Stomach smooth muscle (tissue), 2 donors: ENCODE measurements at regions not wholly inside any gene's neighbourhood (a gene's known extent, or its start where the extent isn't known, plus 50 kb on each side); places are given as distances from the start of the nearest gene placed in this dataset.

Experiments used
- H3K27ac ChIP-seq: one replicate; pipeline ENCODE4 v1.7.0; 2013; ENCODE audit warnings: mild to moderate bottlenecking, low read length, inconsistent platforms
- H3K27me3 ChIP-seq, 2 donors: one replicate each; pipeline ENCODE4 v1.7.0; 2013; ENCODE audit warnings: low read length in 2 of 2; ENCODE audit not compliant: insufficient read depth in 2 of 2, control insufficient read depth in 1 of 2
- H3K36me3 ChIP-seq, 2 donors: one replicate each; pipeline ENCODE4 v1.7.0; 2013; ENCODE audit warnings: low read length in 2 of 2; ENCODE audit not compliant: control insufficient read depth in 2 of 2, insufficient read depth in 2 of 2
- H3K4me1 ChIP-seq: one replicate; pipeline ENCODE4 v1.7.0; 2013; ENCODE audit warnings: low read length; ENCODE audit not compliant: control insufficient read depth, insufficient read depth
- H3K4me3 ChIP-seq, 2 donors: one replicate each; pipeline ENCODE4 v1.7.0; 2013; ENCODE audit warnings: low read length in 2 of 2
- H3K9ac ChIP-seq, 2 donors: one replicate each; pipeline ENCODE4 v1.7.0; 2013; ENCODE audit warnings: low read length in 2 of 2, mild to moderate bottlenecking in 1 of 2
- H3K9me3 ChIP-seq, 2 donors: one replicate each; pipeline ENCODE4 v1.7.0; 2013; ENCODE audit warnings: low read length in 2 of 2; ENCODE audit not compliant: control insufficient read depth in 2 of 2
- donor health status: healthy.
- donor health status: Pancreatic carcinoma.

- H3K9ac ChIP-seq = no peak overlapping the region
- H3K27me3 ChIP-seq = no peaks in the 10 kb centered on the region
- no peaks in the 10 kb centered on the region for H3K36me3 ChIP-seq
- H3K27ac ChIP-seq = no peak overlapping the region
- H3K4me1 ChIP-seq = no peaks in the 10 kb centered on the region
- no peaks in the 10 kb centered on the region for H3K9me3 ChIP-seq
- H3K4me3 ChIP-seq = no peak overlapping the region
Measured at GRCh38 chr4:11312389-11312788, 116.3 kb downstream of the HS3ST1 start.

DNA sequence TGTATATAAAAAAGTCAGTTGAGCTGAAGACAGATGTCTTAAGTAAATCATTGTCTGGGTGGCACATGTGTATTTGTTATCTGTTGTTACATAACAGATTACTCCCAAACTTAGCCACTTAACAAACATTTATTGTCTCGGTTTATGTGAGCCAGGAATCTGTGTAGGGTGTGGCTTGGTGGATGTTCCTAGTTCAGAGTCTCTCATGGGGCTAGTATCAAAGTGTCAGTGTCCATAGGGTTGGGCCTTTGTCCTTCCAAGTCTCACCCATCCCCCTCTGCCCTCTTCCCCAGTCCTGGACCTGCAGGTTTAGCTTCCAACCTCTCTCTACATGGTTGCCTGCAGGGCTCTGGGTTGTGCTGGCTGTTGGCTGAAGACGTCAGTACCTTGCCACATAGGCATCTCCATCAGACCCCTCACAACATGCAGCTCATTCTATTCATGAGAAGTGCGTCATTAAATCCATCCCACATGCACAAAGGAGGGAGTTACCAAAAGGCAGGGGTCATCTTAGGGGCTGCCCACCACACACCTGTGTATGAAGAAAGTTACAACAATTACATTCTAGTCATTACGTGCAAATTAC, 127.5 kb downstream of the HS3ST1 start:
- Histone ChIP-seq H3K36me3 (no peaks in the 10 kb centered on the region), H3K27me3 (no peaks in the 10 kb centered on the region), H3K9me3 (no peaks in the 10 kb centered on the region), H3K27ac (no peak overlapping the region), H3K4me3 (no peak overlapping the region), H3K4me1 (no peaks in the 10 kb centered on the region), H3K9ac (no peak overlapping the region)

DNA sequence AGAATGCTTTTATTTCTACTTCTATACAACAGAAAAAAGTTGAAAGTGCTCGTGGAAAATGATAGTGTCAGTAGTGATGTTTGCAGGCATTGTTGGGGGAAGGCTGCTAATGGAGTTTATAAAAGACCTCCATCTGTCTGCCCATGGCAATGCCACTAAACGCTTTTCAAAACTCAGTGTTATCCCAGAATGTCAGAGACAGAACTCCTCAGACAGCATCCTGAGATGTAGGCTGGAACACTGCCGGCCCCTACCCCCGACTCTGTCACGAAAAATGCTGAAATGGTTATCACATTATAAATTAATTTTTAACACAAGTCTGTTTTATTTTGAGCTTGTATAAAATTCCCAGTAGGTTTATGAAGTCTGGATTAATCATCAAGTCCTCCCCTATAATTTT, 128.9 kb downstream of the HS3ST1 start:
- no peaks in the 10 kb centered on the region for H3K9me3 ChIP-seq
- H3K9ac ChIP-seq = no peak overlapping the region
- H3K4me1 ChIP-seq = no peaks in the 10 kb centered on the region
- H3K27ac ChIP-seq = no peak overlapping the region
- H3K36me3 ChIP-seq = no peaks in the 10 kb centered on the region
- H3K4me3 ChIP-seq = no peak overlapping the region
- H3K27me3 ChIP-seq = no peaks in the 10 kb centered on the region

DNA sequence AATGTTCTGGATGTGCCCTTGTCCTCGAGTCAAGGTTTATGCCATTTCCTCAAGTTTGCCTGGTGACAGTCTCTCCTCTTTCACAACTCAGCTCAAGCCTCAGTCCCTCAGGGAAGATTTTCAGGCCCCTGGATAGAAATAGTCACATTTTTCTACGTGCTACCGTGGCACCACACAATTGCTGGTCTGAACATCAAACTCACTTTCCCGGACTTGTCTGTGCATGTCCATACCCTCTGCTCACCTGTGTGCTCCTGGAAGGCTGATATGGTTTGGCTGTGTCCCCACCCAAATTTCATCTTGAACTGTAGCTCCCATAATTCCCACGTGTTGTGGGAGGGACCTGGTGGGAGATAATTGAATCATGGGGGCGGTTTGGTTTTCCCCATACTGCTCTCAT, 129.7 kb downstream of the HS3ST1 start:
- Histone ChIP-seq H3K4me1 (no peaks in the 10 kb centered on the region), H3K9ac (no peak overlapping the region), H3K4me3 (no peak overlapping the region), H3K9me3 (no peaks in the 10 kb centered on the region), H3K27me3 (no peaks in the 10 kb centered on the region), H3K36me3 (no peaks in the 10 kb centered on the region), H3K27ac (no peak overlapping the region)

DNA sequence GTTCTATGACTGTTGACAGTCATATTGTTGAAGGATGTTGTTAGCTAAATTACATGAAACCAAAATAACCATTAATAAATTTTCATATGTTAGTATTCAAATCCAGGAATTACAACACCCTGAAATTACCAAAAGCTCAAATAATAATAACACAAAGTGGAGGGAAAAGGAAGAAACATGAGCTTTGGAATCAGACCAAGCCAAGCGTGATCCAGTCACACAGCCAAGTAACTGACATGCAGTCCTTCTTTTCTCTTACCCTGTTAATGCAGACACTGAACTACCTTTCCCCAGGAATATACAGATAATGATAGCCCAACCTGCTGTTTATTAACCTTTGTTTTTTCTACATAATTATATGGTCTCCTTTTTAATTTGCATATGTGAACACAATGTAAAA, 130.2 kb downstream of the HS3ST1 start:
- no peak overlapping the region for H3K4me3 ChIP-seq
- H3K36me3 ChIP-seq = no peaks in the 10 kb centered on the region
- H3K9ac ChIP-seq = no peak overlapping the region
- no peaks in the 10 kb centered on the region for H3K4me1 ChIP-seq
- no peak overlapping the region for H3K27ac ChIP-seq
- no peaks in the 10 kb centered on the region for H3K27me3 ChIP-seq
- no peaks in the 10 kb centered on the region for H3K9me3 ChIP-seq

DNA sequence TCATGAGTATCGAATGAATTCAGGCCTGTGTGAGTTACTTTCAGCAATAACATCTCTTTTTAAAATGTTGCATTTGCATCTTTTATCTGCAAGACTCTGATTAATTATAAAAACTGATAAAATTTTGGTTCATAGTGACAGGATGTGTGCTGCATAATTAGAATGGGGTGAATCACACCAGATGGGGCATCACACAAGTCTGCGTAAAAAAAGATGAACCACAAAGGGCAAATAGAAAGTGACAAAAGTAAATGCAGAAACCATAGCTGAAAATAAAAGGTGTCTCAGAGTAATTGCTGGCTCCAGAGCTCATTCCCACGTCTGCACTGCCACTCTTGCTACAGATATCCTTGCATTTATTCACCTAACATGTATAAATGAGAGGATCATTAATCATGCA, 131.1 kb downstream of the HS3ST1 start:
- no peaks in the 10 kb centered on the region for H3K27me3 ChIP-seq
- no peaks in the 10 kb centered on the region for H3K9me3 ChIP-seq
- no peak overlapping the region for H3K27ac ChIP-seq
- H3K36me3 ChIP-seq = no peaks in the 10 kb centered on the region
- no peak overlapping the region for H3K9ac ChIP-seq
- no peaks in the 10 kb centered on the region for H3K4me1 ChIP-seq
- H3K4me3 ChIP-seq = no peak overlapping the region

- no peak overlapping the region for H3K4me3 ChIP-seq
Measured at GRCh38 chr4:11297201-11297600, 131.5 kb downstream of the HS3ST1 start.

GRCh38 chr4:11293866-11294265, 134.8 kb downstream of the HS3ST1 start:
- Histone ChIP-seq H3K4me3 (no peak overlapping the region), H3K36me3 (no peaks in the 10 kb centered on the region), H3K9ac (no peak overlapping the region), H3K9me3 (no peaks in the 10 kb centered on the region), H3K4me1 (no peaks in the 10 kb centered on the region), H3K27ac (no peak overlapping the region), H3K27me3 (no peaks in the 10 kb centered on the region)

More at GRCh38 chr4:11297201-11297600, 131.5 kb downstream of the HS3ST1 start:
- no peak overlapping the region for H3K9ac ChIP-seq
- no peaks in the 10 kb centered on the region for H3K4me1 ChIP-seq
- H3K27me3 ChIP-seq = no peaks in the 10 kb centered on the region
- no peak overlapping the region for H3K27ac ChIP-seq
- no peaks in the 10 kb centered on the region for H3K9me3 ChIP-seq
- no peaks in the 10 kb centered on the region for H3K36me3 ChIP-seq

GRCh38 chr4:11287055-11287454, 141.6 kb downstream of the HS3ST1 start:
- no peaks in the 10 kb centered on the region for H3K27me3 ChIP-seq
- peaks cover 0 to 3% of the 10 kb centered on the region in 2 donors for H3K9me3 ChIP-seq
- no peaks in the 10 kb centered on the region for H3K36me3 ChIP-seq
- H3K9ac ChIP-seq = no peak overlapping the region
- no peaks in the 10 kb centered on the region for H3K4me1 ChIP-seq
- H3K27ac ChIP-seq = no peak overlapping the region
- H3K4me3 ChIP-seq = no peak overlapping the region

DNA sequence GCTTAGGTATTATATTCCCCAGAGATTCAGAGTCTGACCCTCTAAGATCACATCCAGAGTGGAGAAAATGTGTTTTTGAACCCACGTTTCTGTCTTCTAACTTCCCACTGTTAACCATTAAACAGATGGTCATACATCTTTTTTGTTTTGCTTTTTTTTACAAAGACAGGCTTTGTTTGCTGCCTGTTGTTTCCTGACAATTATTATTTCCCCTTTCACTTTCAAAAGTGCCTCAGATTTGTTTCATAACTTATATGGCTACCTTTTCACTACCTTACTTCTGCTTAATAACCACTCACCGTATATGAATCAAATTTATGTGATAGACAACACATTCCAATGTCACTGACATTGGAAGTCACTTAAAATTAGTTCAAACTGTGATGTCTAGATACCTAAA, 142.2 kb downstream of the HS3ST1 start:
- Histone ChIP-seq H3K9me3 (peaks cover 0 to 3% of the 10 kb centered on the region in 2 donors), H3K36me3 (no peaks in the 10 kb centered on the region), H3K9ac (no peak overlapping the region), H3K4me3 (no peak overlapping the region), H3K27me3 (no peaks in the 10 kb centered on the region), H3K4me1 (no peaks in the 10 kb centered on the region), H3K27ac (no peak overlapping the region)

GRCh38 chr4:11281720-11282119, 147.0 kb downstream of the HS3ST1 start:
- Histone ChIP-seq H3K9ac (no peak overlapping the region), H3K4me3 (no peak overlapping the region), H3K4me1 (no peaks in the 10 kb centered on the region), H3K36me3 (no peaks in the 10 kb centered on the region), H3K27me3 (no peaks in the 10 kb centered on the region), H3K27ac (no peak overlapping the region), H3K9me3 (peaks cover 0 to 3% of the 10 kb centered on the region in 2 donors)
